Liver (tissue), 8 donors: ENCODE measurements at regions not wholly inside any gene's neighbourhood (a gene's known extent, or its start where the extent isn't known, plus 50 kb on each side); places are given as distances from the start of the nearest gene placed in this dataset.

Experiments
- DNase-seq: peaks from one replicate; pipeline ENCODE4 v3.0.0-alpha.2; 2017; ENCODE audit warnings: low spot score
- H3K27ac ChIP-seq, 2 donors: one replicate each; pipeline ENCODE4 v1.7.0; 2013; ENCODE audit warnings: inconsistent platforms in 2 of 2, low read length in 2 of 2, control low read depth in 1 of 2, low read depth in 1 of 2, mild to moderate bottlenecking in 1 of 2
- H3K27me3 ChIP-seq, 4 donors: one replicate each; pipeline versions ENCODE4 v1.6.1 to v1.7.0; 2013; ENCODE audit warnings: low read length in 3 of 4, inconsistent platforms in 1 of 4, mild to moderate bottlenecking in 1 of 4, moderate library complexity in 1 of 4; ENCODE audit not compliant: control insufficient read depth in 4 of 4, insufficient read depth in 4 of 4
- H3K36me3 ChIP-seq, 4 donors: one replicate each; pipeline versions ENCODE4 v1.6.1 to v1.7.0; 2013; ENCODE audit warnings: low read length in 3 of 4, mild to moderate bottlenecking in 3 of 4, low read depth in 1 of 4, moderate library complexity in 1 of 4; ENCODE audit not compliant: control insufficient read depth in 4 of 4, insufficient read depth in 3 of 4
- H3K4me1 ChIP-seq, 4 donors: one replicate each; pipeline versions ENCODE4 v1.6.1 to v1.7.0; 2013; ENCODE audit warnings: low read length in 3 of 4, mild to moderate bottlenecking in 3 of 4, moderate library complexity in 1 of 4; ENCODE audit not compliant: control insufficient read depth in 4 of 4, insufficient read depth in 4 of 4
- H3K4me3 ChIP-seq, 3 donors: one replicate each; pipeline versions ENCODE4 v1.6.1 to v1.7.0; 2013; ENCODE audit warnings: low read length in 3 of 3, control low read depth in 1 of 3, low read depth in 1 of 3, mild to moderate bottlenecking in 1 of 3
- H3K9ac ChIP-seq, 2 donors: one replicate each; pipeline ENCODE4 v1.7.0; 2013; ENCODE audit warnings: low read length in 2 of 2, mild to moderate bottlenecking in 2 of 2, moderate library complexity in 2 of 2, control low read depth in 1 of 2, low read depth in 1 of 2
- H3K9me3 ChIP-seq, 4 donors: one replicate each; pipeline versions ENCODE4 v1.6.1 to v1.7.0; 2013; ENCODE audit warnings: low read length in 3 of 4; ENCODE audit not compliant: control insufficient read depth in 4 of 4
- CTCF ChIP-seq: fragments of 150-350 bp; IDR thresholded peaks from 2 replicates; pipeline ENCODE4 v1.5.1; 2017; ENCODE audit warnings: improper control_type of control experiment, low read depth, low read length; ENCODE audit not compliant: missing input control
- EGR1 ChIP-seq, 2 donors: IDR thresholded peaks; 2 replicates each; pipeline ENCODE4 v1.6.1; 2016 to 2018; ENCODE audit warnings: antibody characterized with exemption in 2 of 2, low read depth in 2 of 2
- FOXA1 ChIP-seq: IDR thresholded peaks from 2 replicates; pipeline ENCODE4 v1.6.1; 2016; ENCODE audit warnings: antibody characterized with exemption
- FOXA2 ChIP-seq: IDR thresholded peaks from 2 replicates; pipeline ENCODE4 v1.6.1; 2016; ENCODE audit warnings: antibody characterized with exemption
- GABPA ChIP-seq, 2 donors: IDR thresholded peaks in 1 of 2; conservative IDR thresholded peaks in 1 of 2; 2 replicates each; pipeline ENCODE4 v1.6.1; 2016; ENCODE audit warnings: antibody characterized with exemption in 2 of 2, mild to moderate bottlenecking in 1 of 2, moderate library complexity in 1 of 2
- HNF4A ChIP-seq, 2 donors: conservative IDR thresholded peaks; 2 replicates each; pipeline ENCODE4 v1.6.1; 2016; ENCODE audit warnings: antibody characterized with exemption in 2 of 2, mild to moderate bottlenecking in 2 of 2
- HNF4G ChIP-seq: IDR thresholded peaks from 2 replicates; pipeline ENCODE4 v1.6.1; 2016; ENCODE audit warnings: antibody characterized with exemption
- JUND ChIP-seq, 2 donors: IDR thresholded peaks; 2 replicates each; pipeline ENCODE4 v1.6.1; 2016; ENCODE audit warnings: antibody characterized with exemption in 2 of 2
- NR2F2 ChIP-seq: IDR thresholded peaks from 2 replicates; pipeline ENCODE4 v1.6.1; 2016; ENCODE audit warnings: antibody characterized with exemption
- RAD21 ChIP-seq, 2 donors: IDR thresholded peaks; 2 replicates each; pipeline ENCODE4 v1.6.1; 2016; ENCODE audit warnings: antibody characterized with exemption in 2 of 2, mild to moderate bottlenecking in 2 of 2
- REST ChIP-seq: IDR thresholded peaks from 2 replicates; pipeline ENCODE4 v1.6.1; 2016; ENCODE audit warnings: antibody characterized with exemption, mild to moderate bottlenecking
- RXRA ChIP-seq, 2 donors: IDR thresholded peaks; 2 replicates each; pipeline ENCODE4 v1.6.1; 2017 to 2018; ENCODE audit warnings: antibody characterized with exemption in 2 of 2, mild to moderate bottlenecking in 1 of 2
- SP1 ChIP-seq: IDR thresholded peaks from 2 replicates; pipeline ENCODE4 v1.6.1; 2018; ENCODE audit warnings: antibody characterized with exemption, mild to moderate bottlenecking
- TAF1 ChIP-seq: conservative IDR thresholded peaks from 2 replicates; pipeline ENCODE4 v1.6.1; 2016; ENCODE audit warnings: antibody characterized with exemption, mild to moderate bottlenecking
- YY1 ChIP-seq: IDR thresholded peaks from 2 replicates; pipeline ENCODE4 v1.6.1; 2016; ENCODE audit warnings: antibody characterized with exemption, mild to moderate bottlenecking
- ZBTB33 ChIP-seq: IDR thresholded peaks from 2 replicates; pipeline ENCODE4 v1.6.1; 2016; ENCODE audit warnings: antibody characterized with exemption
- WGBS: extraction: QIAGEN DNeasy Blood & Tissue Kit; methylation state at CpG from one replicate; pipeline ENCODE4 v1.1.7; 2013; 5-methylcytosine and 5-hydroxymethylcytosine counted together
- donor health status: healthy.
- donor health status: healthy.
- donor health status: healthy.
- donor health status: healthy.
- donor health status: healthy.

GRCh38 chr1:56152635-56153034 is 426.7 kb downstream of the PLPP3 start:
- no peak for TF ChIP-seq ZBTB33
- no peak for TF ChIP-seq RXRA (IDR thresholded peaks at IDR 0.05)
- no peak for TF ChIP-seq REST
- TF ChIP-seq NR2F2: no peak
- TF ChIP-seq HNF4A (conservative IDR thresholded peaks at IDR 0.05): no peak
- no peak for TF ChIP-seq JUND (IDR thresholded peaks at IDR 0.05)
- no peak for TF ChIP-seq SP1
- TF ChIP-seq CTCF: no peak
- TF ChIP-seq FOXA2: no peak
- no peak for TF ChIP-seq EGR1 (IDR thresholded peaks at IDR 0.05; ENCODE audit: low read depth in 2 of 2)
- no peak for TF ChIP-seq RAD21 (IDR thresholded peaks at IDR 0.05)
- TF ChIP-seq GABPA (IDR thresholded peaks at IDR 0.05 in 1 of 2, conservative IDR thresholded peaks at IDR 0.05 in 1 of 2): no peak
- TF ChIP-seq TAF1: no peak
- no peak for TF ChIP-seq HNF4G
- 90% methylated on average over 3 of the region's 3 CpGs for WGBS
- no peak overlapping the region for H3K9ac ChIP-seq

GRCh38 chr1:56151402-56151801 is 428.0 kb downstream of the PLPP3 start:
- DNase-seq: no peak
- no peak overlapping the region for H3K9ac ChIP-seq
- 62% methylated on average over 2 of the region's 2 CpGs for WGBS
- no peak overlapping the region for H3K27ac ChIP-seq
- H3K4me1 ChIP-seq: peaks cover 0 to 5% (median 2%) of the 10 kb centered on the region in 4 donors
- H3K9me3 ChIP-seq: no peaks in the 10 kb centered on the region
- no peaks in the 10 kb centered on the region for H3K27me3 ChIP-seq
- no peaks in the 10 kb centered on the region for H3K36me3 ChIP-seq
- no peak overlapping the region for H3K4me3 ChIP-seq
- TF ChIP-seq FOXA1 (no peak), TAF1 (no peak), FOXA2 (no peak), RAD21 (IDR thresholded peaks at IDR 0.05) (peak in 1 of 2 donors; percentile 27), NR2F2 (peak; percentile 79), GABPA (IDR thresholded peaks at IDR 0.05 in 1 of 2, conservative IDR thresholded peaks at IDR 0.05 in 1 of 2) (no peak), YY1 (no peak), HNF4G (no peak), CTCF (no peak), ZBTB33 (no peak), RXRA (IDR thresholded peaks at IDR 0.05) (peak; percentile 15 to 33), REST (no peak), EGR1 (IDR thresholded peaks at IDR 0.05; ENCODE audit: low read depth in 2 of 2) (no peak), JUND (IDR thresholded peaks at IDR 0.05) (no peak)

More at GRCh38 chr1:56152635-56153034, 426.7 kb downstream of the PLPP3 start:
- H3K27me3 ChIP-seq: no peaks in the 10 kb centered on the region
- H3K36me3 ChIP-seq: no peaks in the 10 kb centered on the region
- H3K9me3 ChIP-seq: no peaks in the 10 kb centered on the region
- H3K4me1 ChIP-seq: peaks cover 0 to 5% (median 2%) of the 10 kb centered on the region in 4 donors
- no peak overlapping the region for H3K27ac ChIP-seq
- H3K4me3 ChIP-seq: no peak overlapping the region
- DNase-seq: no peak
